WI38 (cell line): ENCODE measurements at regions not wholly inside any gene's neighbourhood (a gene's known extent, or its start where the extent isn't known, plus 50 kb on each side); places are given as distances from the start of the nearest gene placed in this dataset.

Experiments used
- H3K4me3 ChIP-seq: 2 replicates; pipeline ENCODE4 v1.5.1; 2011; ENCODE audit warnings: low read depth, mild to moderate bottlenecking, control low read depth, low read length
- TF ChIP-seq, protein P1 (sequence below): IDR thresholded peaks from 2 replicates; pipeline ENCODE4 v1.5.1; 2012; ENCODE audit warnings: low read depth, mild to moderate bottlenecking, control low read depth, low read length

DNA sequence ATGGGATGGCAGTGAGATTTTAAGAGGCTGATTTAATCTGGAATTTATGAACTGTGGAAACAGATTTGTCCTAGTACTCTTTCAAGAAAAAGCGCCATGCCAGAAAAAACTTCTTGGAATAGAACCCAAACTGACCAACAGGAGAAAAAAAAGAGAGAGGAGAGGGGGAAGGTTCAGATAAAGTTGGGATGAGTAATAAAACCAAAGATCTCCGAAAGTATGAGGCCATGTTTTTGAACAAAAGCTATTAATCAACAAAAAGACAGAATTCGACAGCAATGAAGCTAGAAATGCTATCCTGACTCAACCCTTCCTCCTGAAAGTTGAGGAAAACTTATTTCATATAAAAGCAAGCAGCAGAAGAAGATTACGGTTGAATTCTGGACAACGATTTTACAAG, 135.5 kb downstream of the CEMIP2 start:
- no peak overlapping the region for H3K4me3 ChIP-seq
- TF ChIP-seq, protein P1, sequence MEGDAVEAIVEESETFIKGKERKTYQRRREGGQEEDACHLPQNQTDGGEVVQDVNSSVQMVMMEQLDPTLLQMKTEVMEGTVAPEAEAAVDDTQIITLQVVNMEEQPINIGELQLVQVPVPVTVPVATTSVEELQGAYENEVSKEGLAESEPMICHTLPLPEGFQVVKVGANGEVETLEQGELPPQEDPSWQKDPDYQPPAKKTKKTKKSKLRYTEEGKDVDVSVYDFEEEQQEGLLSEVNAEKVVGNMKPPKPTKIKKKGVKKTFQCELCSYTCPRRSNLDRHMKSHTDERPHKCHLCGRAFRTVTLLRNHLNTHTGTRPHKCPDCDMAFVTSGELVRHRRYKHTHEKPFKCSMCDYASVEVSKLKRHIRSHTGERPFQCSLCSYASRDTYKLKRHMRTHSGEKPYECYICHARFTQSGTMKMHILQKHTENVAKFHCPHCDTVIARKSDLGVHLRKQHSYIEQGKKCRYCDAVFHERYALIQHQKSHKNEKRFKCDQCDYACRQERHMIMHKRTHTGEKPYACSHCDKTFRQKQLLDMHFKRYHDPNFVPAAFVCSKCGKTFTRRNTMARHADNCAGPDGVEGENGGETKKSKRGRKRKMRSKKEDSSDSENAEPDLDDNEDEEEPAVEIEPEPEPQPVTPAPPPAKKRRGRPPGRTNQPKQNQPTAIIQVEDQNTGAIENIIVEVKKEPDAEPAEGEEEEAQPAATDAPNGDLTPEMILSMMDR, result no peak

DNA sequence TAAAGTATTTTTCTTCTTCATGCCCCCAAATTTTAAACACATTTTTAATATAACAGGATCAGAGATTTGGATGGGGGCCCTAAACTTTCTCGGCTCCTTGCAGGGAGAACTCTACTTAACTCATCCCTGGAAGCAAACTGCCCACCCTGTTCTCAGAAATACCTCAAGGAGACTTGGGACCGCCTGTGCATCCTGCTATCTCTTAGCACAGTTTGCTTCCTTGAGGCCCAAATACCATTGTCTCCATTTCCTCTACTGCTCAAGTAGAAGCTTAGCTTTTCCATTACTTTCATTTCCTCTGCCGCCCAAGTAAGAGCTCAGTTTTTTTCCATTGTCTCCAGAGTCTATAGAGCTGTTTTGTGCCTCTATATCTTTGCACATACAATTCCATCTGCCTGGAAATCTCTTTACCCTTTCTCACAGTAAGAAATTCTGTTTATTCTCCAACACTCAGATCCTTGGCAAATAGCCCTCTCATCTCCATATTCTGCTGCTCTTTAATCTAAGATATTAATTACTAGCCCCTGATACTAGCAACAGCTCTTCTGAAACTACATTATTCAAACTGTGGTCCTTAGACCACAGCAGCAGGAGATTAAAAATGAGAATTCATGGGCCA, 137.8 kb downstream of the CEMIP2 start:
- TF ChIP-seq, protein P1, result no peak
- no peak overlapping the region for H3K4me3 ChIP-seq

DNA sequence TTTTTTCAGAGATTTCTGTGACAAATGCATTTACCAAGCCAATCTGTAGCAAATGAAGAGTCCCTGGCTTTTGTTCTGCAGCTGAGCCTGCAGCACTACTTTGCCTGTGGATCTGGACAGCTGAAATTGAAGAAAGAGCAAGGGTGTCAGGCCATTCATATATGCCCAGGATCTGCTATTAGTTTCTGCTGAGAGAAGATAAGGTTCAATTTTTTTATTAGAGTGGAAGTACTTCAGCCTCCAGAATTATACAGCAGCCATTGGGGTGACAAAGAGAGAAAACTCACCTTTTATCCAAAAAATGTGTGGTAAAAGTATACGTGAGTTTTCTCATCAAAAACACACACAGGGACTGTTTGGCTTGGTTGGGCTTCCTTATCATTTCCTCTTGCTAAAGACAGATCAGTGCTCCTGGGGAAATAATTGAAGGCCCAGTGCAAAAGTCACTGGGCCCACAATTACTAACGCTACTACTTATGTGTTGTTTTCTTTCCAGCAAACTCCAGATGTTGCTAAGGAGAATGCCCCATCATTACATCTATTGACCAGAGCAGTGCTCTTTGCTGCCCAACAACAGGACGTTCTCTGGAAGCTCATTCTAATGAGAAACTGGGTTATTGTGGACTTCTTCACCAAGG, 138.6 kb downstream of the CEMIP2 start:
- H3K4me3 ChIP-seq, result no peak overlapping the region
- TF ChIP-seq, protein P1, result no peak

DNA sequence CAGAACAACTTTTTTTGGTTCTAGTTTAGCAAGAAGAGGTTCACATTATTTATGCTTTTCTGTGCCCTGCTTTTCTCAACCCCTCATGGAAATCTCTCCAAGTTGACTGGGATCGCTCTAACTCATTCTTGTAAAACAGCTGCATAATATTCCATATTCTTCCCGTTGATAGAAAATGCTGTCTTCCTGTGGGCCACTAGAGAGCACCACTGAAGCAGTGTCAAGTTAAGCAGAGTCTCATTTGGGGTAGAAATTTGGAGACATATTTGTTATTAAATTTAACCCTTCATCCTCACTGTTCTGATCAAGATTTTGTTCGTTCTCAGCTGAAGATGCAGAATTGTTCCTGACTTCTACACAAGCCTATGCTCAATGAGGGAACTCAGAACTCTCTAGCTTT, 140.1 kb downstream of the CEMIP2 start:
- H3K4me3 ChIP-seq, result no peak overlapping the region
- TF ChIP-seq, protein P1, result 0 out of 2 replicates have a peak, but pooled peaks have one; percentile 15

DNA sequence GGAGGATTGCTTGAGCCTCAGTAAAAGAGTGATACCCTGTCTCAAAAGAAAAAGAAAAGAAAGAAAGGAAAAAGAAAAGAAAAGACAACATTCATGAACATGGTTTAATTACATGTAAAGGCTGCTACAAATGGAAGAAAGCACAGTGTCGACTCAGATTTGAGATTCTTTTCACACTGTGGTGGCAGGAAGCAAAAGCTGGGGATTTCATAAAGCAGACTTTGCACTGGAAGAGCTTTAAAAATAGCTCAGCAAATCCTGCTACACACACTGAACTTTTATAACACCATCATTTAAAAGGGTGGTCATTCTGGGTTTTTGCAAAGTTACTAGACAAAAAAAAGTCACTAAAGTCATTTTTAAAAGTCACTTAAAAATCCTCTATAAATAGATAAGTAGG, 140.8 kb downstream of the CEMIP2 start:
- TF ChIP-seq, protein P1, result no peak

DNA sequence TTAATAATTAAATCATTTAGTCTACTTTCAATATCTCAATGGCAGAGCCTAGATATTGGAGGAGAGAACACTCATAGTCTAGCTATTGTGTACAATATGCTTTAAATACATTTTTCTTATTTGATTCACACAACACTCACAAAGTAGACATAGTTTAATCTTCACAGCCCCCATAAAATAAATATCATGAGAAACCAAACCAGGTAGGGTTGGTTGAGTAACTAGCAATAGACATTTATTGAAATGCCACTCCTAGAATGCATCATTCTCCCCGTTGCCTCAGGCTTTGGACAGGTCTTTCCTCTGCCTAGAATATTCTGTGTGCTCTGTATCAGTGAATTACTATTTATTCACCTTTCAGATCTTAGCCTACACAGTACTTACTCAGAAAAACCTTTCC, 141.9 kb downstream of the CEMIP2 start:
- TF ChIP-seq, protein P1, result no peak
- no peak overlapping the region for H3K4me3 ChIP-seq

More for the DNA sequence above, 140.8 kb downstream of the CEMIP2 start:
- no peak overlapping the region for H3K4me3 ChIP-seq

DNA sequence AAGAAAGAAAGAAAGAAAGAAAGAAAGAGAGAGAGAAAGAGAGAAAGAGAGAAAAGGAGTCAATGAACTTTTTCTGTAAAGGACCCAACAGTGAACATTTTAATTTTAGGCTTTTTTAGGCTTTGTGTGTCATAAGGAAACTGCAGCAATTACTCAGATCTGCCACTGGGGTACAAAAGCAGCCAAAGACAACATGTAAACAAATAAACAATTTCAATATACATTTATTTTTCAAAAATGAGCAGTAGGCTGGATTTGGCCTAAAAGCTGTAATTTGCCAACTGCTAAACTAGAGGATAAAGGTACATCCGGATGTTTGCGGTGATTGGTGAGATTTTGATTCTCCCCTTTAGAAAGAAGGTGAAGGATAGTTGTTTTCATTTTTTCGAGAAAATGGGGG, 143.6 kb downstream of the CEMIP2 start:
- no peak overlapping the region for H3K4me3 ChIP-seq
- TF ChIP-seq, protein P1, result no peak
